ENCODE measurements at regions not wholly inside any gene's neighbourhood (a gene's known extent, or its start where the extent isn't known, plus 50 kb on each side); places are given as distances from the start of the nearest gene placed in this dataset.

DNA sequence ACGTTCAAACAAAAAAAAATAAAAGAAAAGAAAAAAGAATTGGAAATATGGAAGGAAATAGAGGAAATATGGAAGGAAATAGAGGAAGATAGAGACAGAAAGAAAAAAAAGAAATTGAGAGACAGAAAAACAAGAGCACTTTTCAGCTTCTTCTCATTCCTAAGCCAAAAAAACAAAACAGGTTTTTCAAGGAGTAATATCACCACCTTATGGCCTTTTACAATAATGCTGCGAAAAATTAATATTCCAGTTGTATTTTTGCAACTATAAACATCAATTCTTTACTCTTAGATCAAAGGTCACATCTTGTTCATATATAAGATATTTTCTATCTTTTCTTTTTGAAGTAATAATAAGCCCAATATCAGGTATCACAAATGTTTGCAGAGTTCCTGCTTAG is 328.3 kb downstream of the FAT3 start:
- no peak overlapping the region for H2AFZ ChIP-seq
- no peak overlapping the region for H3K4me2 ChIP-seq
- H3K27ac ChIP-seq (ENCODE audit: low read depth), result no peak overlapping the region
- H3F3A ChIP-seq (replicated peaks; ENCODE audit: low read depth), result no peaks in the 10 kb centered on the region
- H3K27me3 ChIP-seq (ENCODE audit: insufficient read depth), result no peaks in the 10 kb centered on the region
- H3K9me2 ChIP-seq (ENCODE audit: insufficient read depth), result no peaks in the 10 kb centered on the region
- ATAC-seq (no peak), DNase-seq (ENCODE audit: low spot score) (no peak)
- no peak overlapping the region for H3K4me3 Mint-ChIP-seq
- no peak overlapping the region for H3K4me3 ChIP-seq
- H3K27me3 Mint-ChIP-seq (ENCODE audit: insufficient read depth, low read depth, poor library complexity), result peaks cover 8% of the 10 kb centered on the region
- peaks cover 56% of the 10 kb centered on the region for H3K4me1 Mint-ChIP-seq
- H3K36me3 Mint-ChIP-seq (ENCODE audit: low read depth), result no peaks in the 10 kb centered on the region; the same call in 2 of the 3 replicates
- peaks cover 11% of the 10 kb centered on the region; the same call in 1 of the 2 replicates for H3K79me2 ChIP-seq (replicated peaks; ENCODE audit: insufficient read depth)
- H3K27ac Mint-ChIP-seq, result no peak overlapping the region
- H3K36me3 ChIP-seq (ENCODE audit: insufficient read depth), result no peaks in the 10 kb centered on the region
- no peaks in the 10 kb centered on the region for H3K9me3 Mint-ChIP-seq
- peaks cover 46% of the 10 kb centered on the region for H3K4me1 ChIP-seq (ENCODE audit: insufficient read depth)
- TF ChIP-seq NANOG (IDR thresholded peaks at IDR 0.05; ENCODE audit: borderline replicate concordance), result no peak
- TF ChIP-seq, protein P1, sequence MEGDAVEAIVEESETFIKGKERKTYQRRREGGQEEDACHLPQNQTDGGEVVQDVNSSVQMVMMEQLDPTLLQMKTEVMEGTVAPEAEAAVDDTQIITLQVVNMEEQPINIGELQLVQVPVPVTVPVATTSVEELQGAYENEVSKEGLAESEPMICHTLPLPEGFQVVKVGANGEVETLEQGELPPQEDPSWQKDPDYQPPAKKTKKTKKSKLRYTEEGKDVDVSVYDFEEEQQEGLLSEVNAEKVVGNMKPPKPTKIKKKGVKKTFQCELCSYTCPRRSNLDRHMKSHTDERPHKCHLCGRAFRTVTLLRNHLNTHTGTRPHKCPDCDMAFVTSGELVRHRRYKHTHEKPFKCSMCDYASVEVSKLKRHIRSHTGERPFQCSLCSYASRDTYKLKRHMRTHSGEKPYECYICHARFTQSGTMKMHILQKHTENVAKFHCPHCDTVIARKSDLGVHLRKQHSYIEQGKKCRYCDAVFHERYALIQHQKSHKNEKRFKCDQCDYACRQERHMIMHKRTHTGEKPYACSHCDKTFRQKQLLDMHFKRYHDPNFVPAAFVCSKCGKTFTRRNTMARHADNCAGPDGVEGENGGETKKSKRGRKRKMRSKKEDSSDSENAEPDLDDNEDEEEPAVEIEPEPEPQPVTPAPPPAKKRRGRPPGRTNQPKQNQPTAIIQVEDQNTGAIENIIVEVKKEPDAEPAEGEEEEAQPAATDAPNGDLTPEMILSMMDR (conservative IDR thresholded peaks at IDR 0.05; ENCODE audit: low read depth in 2 of 2), result peak in 1 of 2 experiments; percentile 46; a peak in 3 of 4 replicates
- H4K20me1 ChIP-seq (replicated peaks; ENCODE audit: insufficient read depth), result no peaks in the 10 kb centered on the region

GRCh38 chr11:92554688-92555087 is 330.1 kb downstream of the FAT3 start:
- H3K27ac ChIP-seq (ENCODE audit: low read depth), result no peak overlapping the region
- ATAC-seq, result no peak
- H4K20me1 ChIP-seq (replicated peaks; ENCODE audit: insufficient read depth), result no peaks in the 10 kb centered on the region; the same call in 1 of the 2 replicates
- H3K79me2 ChIP-seq (replicated peaks; ENCODE audit: insufficient read depth), result peaks cover 11% of the 10 kb centered on the region; the same call in 1 of the 2 replicates
- H3K4me3 ChIP-seq, result no peak overlapping the region
- H3F3A ChIP-seq (replicated peaks; ENCODE audit: low read depth), result no peaks in the 10 kb centered on the region
- DNase-seq (ENCODE audit: low spot score), result no peak
- H3K4me3 Mint-ChIP-seq, result no peak overlapping the region
- H3K27me3 ChIP-seq (ENCODE audit: insufficient read depth), result no peaks in the 10 kb centered on the region
- peaks cover 8% of the 10 kb centered on the region for H3K27me3 Mint-ChIP-seq (ENCODE audit: insufficient read depth, low read depth, poor library complexity)
- no peak overlapping the region for H2AFZ ChIP-seq
- no peaks in the 10 kb centered on the region for H3K36me3 ChIP-seq (ENCODE audit: insufficient read depth)
- no peaks in the 10 kb centered on the region for H3K9me2 ChIP-seq (ENCODE audit: insufficient read depth)
- H3K27ac Mint-ChIP-seq, result no peak overlapping the region
- H3K4me1 ChIP-seq (ENCODE audit: insufficient read depth), result peaks cover 28% of the 10 kb centered on the region
- no peak overlapping the region for H3K4me2 ChIP-seq
- H3K36me3 Mint-ChIP-seq (ENCODE audit: low read depth), result no peaks in the 10 kb centered on the region; the same call in 2 of the 3 replicates
- peaks cover 39% of the 10 kb centered on the region for H3K4me1 Mint-ChIP-seq
- H3K9me3 Mint-ChIP-seq, result no peaks in the 10 kb centered on the region
- TF ChIP-seq, protein P1 (conservative IDR thresholded peaks at IDR 0.05; ENCODE audit: low read depth in 2 of 2), result no peak
- TF ChIP-seq REST (IDR thresholded peaks at IDR 0.05; ENCODE audit: unreplicated experiment), result no peak
- TF ChIP-seq JUNB (IDR thresholded peaks at IDR 0.05; ENCODE audit: unreplicated experiment), result no peak
- TF ChIP-seq ZNF114 (CRISPR knock-in tag; IDR thresholded peaks at IDR 0.05), result no peak
- TF ChIP-seq ZNF331 (CRISPR knock-in tag; IDR thresholded peaks at IDR 0.05; ENCODE audit: low read depth), result no peak
- TF ChIP-seq, protein P2, sequence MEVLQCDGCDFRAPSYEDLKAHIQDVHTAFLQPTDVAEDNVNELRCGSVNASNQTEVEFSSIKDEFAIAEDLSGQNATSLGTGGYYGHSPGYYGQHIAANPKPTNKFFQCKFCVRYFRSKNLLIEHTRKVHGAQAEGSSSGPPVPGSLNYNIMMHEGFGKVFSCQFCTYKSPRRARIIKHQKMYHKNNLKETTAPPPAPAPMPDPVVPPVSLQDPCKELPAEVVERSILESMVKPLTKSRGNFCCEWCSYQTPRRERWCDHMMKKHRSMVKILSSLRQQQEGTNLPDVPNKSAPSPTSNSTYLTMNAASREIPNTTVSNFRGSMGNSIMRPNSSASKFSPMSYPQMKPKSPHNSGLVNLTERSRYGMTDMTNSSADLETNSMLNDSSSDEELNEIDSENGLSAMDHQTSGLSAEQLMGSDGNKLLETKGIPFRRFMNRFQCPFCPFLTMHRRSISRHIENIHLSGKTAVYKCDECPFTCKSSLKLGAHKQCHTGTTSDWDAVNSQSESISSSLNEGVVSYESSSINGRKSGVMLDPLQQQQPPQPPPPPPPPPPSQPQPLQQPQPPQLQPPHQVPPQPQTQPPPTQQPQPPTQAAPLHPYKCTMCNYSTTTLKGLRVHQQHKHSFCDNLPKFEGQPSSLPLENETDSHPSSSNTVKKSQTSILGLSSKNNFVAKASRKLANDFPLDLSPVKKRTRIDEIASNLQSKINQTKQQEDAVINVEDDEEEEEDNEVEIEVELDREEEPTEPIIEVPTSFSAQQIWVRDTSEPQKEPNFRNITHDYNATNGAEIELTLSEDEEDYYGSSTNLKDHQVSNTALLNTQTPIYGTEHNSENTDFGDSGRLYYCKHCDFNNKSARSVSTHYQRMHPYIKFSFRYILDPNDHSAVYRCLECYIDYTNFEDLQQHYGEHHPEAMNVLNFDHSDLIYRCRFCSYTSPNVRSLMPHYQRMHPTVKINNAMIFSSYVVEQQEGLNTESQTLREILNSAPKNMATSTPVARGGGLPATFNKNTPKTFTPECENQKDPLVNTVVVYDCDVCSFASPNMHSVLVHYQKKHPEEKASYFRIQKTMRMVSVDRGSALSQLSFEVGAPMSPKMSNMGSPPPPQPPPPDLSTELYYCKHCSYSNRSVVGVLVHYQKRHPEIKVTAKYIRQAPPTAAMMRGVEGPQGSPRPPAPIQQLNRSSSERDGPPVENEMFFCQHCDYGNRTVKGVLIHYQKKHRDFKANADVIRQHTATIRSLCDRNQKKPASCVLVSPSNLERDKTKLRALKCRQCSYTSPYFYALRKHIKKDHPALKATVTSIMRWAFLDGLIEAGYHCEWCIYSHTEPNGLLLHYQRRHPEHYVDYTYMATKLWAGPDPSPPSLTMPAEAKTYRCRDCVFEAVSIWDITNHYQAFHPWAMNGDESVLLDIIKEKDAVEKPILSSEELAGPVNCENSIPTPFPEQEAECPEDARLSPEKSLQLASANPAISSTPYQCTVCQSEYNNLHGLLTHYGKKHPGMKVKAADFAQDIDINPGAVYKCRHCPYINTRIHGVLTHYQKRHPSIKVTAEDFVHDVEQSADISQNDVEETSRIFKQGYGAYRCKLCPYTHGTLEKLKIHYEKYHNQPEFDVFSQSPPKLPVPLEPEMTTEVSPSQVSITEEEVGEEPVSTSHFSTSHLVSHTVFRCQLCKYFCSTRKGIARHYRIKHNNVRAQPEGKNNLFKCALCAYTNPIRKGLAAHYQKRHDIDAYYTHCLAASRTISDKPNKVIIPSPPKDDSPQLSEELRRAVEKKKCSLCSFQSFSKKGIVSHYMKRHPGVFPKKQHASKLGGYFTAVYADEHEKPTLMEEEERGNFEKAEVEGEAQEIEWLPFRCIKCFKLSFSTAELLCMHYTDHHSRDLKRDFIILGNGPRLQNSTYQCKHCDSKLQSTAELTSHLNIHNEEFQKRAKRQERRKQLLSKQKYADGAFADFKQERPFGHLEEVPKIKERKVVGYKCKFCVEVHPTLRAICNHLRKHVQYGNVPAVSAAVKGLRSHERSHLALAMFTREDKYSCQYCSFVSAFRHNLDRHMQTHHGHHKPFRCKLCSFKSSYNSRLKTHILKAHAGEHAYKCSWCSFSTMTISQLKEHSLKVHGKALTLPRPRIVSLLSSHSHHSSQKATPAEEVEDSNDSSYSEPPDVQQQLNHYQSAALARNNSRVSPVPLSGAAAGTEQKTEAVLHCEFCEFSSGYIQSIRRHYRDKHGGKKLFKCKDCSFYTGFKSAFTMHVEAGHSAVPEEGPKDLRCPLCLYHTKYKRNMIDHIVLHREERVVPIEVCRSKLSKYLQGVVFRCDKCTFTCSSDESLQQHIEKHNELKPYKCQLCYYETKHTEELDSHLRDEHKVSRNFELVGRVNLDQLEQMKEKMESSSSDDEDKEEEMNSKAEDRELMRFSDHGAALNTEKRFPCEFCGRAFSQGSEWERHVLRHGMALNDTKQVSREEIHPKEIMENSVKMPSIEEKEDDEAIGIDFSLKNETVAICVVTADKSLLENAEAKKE (CRISPR knock-in tag; IDR thresholded peaks at IDR 0.05), result no peak
- TF ChIP-seq STAT1 (IDR thresholded peaks at IDR 0.05; ENCODE audit: unreplicated experiment), result no peak

Measured in GM23338 (cell line).